CD4-positive, alpha-beta T cell treated with Interleukin-12 subunit alpha and Interleukin-12 subunit beta, for 1 hour (primary cell): ENCODE measurements at regions not wholly inside any gene's neighbourhood (a gene's known extent, or its start where the extent isn't known, plus 50 kb on each side); places are given as distances from the start of the nearest gene placed in this dataset.

Experiments used
- DNase-seq: peaks from one replicate; pipeline ENCODE4 v3.0.0-alpha.2; 2020

DNA sequence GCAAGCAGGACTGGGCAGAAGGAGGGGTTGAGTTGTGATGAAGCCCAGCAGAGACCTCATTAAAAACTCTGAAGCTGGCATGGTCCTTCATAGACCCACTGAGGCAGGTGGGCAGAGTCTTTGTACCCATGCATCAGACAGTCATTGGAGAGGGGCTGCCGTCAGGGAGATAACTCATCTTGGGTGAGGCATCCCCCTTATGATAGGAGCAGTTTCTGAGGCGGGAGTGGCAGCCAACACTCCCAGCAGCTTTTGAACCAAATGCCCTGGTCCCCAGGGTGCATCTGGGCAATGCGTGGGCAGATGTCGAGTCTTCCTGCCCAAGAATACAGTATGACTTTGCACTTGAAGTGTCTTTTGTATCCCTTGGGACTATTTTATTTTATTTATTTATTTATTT lies 68.1 kb downstream of the HTR5A start:
- DNase-seq = no peak

DNA sequence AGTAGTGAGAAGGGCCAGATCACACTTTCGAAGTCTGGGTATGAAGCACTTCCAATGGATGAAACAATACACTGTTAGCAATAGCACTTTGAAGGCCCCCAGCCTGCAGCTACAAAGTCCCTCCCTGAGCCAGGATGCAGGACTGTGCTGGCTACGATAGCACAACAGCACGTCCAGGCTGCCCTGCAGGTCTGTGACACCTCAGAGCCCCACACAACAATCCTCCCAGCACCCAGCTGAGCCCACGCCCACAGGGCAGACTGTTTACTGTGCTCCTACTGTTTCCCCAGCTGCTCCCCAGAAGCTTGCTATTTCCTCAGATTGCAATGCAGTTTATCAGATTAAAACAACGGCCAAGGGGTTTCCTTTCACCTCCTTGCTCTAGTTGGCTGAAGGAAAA lies 71.4 kb downstream of the HTR5A start:
- no peak for DNase-seq

DNA sequence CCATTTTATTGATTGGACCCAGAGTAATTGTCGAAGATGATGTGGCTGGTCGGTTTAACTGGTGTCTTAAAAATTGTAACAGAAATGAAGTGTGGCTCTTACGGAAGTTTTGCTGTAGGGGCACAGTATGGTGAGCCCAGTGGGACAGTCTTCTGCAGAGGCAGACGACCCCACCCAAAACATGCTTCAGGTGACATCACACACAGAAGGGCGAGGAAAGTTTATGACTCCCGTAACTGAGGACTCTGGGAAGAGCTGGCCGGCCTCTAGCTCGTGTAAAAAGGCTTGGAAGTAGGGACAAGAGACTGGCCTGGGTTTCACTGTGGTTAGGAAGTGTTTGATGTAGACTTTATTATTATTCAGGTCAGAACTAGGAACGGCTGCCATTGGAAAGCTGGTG lies 73.3 kb downstream of the HTR5A start:
- DNase-seq = no peak

- DNase-seq = no peak
Measured at GRCh38 chr7:155144371-155144770, 74.2 kb downstream of the HTR5A start.

GRCh38 chr7:155145477-155146255 lies 75.5 kb downstream of the HTR5A start:
- no peak for DNase-seq

DNA sequence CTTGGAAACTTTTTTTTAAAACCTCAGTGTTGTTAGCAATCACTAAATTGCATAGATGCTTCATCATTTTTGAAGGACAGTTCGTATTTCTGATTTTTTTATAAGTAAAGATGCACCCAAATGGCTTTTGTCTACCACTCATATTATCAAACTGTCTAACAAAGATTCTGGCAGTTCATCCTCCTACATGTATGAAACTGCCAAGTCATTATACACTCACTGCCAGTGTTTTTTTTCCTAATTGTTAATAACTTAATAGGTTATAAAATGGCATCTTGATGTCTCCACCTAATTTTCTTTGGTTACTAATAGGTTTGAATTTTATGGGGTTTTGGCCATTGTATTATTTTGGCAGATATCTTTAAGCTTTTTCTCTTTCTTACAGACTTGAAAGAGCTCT lies 77.0 kb downstream of the HTR5A start:
- no peak for DNase-seq

GRCh38 chr7:155147624-155148023 lies 77.5 kb downstream of the HTR5A start:
- DNase-seq = no peak

DNA sequence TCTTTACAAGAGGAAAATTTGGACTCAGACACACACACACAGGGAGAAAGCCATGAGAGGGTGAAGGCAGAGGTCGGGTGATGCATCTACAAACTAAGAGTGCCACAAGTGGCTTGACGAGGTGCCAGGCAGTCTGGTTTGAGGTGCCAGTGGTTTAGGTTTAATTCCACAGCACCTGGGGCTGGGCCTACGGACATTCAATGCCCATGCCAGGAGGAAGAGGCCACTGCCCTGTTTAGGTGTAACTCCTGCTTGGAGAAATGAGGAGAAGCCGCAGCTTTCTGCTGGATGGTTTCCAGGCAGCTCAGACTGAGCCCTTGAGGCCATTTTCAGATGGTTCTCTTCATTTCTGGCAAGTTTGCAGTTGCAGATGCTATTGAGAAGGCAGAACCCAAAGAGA lies 83.6 kb downstream of the HTR5A start:
- DNase-seq = no peak

DNA sequence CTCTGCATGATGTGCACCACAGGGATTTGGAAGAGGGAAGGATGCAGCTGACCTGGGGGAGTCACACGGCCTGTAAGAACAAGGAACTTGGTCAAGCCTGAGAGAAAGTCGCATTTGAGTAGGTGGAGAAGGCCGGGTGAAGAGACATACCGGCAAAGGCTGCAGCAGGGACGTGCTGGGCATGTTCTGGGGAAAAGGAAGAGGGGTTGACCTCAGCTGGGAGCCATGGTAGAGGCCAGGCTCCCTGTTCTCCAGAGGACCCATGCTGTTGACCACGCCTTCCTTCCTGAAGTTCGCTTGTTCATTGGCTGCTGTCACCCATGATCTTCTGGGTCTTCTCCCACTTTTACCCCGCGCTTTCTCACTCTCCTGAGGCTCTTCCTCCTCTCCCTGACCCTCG lies 84.5 kb downstream of the HTR5A start:
- DNase-seq = no peak

DNA sequence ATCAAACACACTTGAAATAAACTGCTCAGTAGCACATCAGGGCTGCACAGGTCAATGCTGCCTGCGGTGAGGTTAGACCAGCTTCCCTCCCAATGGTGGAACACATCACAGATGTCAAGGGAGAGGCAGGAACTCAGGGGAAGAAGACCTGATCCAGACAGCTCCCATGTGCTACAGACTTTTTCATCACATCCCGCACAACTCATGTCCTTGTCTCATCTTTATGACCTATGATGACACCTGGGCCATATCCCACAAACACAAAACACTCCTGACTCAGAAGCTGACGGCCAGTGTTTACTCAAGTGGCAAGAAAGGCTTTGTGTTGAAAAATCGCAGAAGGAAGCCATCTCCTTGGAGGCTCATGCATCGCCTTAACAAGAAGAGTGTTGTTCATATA lies 91.6 kb downstream of the HTR5A start:
- no peak for DNase-seq

DNA sequence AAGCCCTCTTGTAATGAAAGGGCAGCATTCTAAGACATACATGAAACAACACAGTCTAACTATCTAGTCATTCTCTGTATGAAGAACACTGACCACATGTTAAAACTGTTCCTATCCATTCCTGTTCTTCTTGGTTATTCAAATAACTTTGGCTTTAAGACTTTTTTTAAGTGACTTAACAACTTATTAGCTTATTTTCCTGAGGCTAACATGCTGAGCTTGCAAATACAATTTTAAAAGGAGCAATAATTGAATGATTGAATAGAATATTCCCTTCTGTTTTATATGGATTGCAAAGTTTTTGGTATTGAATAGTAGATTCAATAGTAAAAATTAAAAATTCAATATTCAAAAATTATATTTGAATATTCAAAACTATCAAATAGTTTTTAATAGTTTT lies 92.3 kb downstream of the HTR5A start:
- DNase-seq = no peak

- DNase-seq = no peak
Measured at GRCh38 chr7:155163696-155164095, 93.6 kb downstream of the HTR5A start.

- no peak for DNase-seq
Measured at GRCh38 chr7:155164316-155164715, 94.2 kb downstream of the HTR5A start.

DNA sequence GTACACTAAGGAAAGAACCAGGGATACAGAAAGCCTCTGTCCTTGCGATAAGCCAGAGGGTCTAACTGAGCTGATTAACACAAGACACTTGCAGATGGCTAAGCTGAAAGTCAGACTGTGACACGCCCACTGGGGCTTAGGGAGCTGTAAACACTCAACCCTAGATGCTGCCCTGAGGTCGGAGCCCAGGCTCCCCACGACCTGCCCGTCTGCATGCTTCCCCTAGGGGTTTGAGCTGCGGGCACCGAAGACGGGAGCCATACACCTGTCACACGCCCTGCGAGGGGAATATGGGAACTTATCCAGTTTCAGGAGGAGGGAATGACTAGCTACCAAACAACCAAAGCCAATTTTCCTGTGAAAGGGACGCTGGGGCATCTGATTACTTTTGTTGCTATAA lies 96.0 kb downstream of the HTR5A start:
- DNase-seq = no peak

- DNase-seq = no peak
Measured at GRCh38 chr7:155166673-155167370, 96.7 kb downstream of the HTR5A start.

DNA sequence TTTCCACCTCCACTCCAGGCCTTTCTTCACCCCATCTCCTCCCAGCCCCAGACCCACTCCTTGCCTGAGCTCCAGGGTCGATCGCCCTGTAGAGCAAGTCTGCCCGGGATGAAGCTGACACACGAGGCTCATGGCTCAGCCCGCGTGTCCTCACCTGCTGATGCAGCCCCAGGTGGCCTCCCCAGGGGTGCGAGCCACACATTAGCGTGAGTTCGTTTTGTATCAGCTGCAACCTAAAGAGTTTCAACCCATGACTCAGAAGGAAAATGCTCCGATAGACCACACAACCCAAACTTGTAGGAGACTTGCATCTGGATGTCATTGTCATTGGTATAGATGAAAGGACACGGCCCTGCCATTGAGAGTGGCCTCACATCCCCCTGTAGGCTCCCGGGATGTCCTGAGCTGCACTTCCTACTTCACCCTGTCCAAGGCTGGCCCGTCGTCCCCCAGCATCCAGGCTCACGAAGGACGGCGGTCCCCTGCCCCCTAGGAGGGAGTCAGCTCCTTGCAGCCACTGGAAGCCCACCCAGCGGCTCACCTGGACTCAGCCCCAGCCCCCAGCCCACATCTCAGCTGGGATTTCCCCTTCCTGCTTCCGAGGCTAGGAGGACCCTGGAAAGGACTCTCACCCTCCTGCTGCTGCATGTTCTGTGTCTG lies 97.7 kb downstream of the HTR5A start:
- no peak for DNase-seq

DNA sequence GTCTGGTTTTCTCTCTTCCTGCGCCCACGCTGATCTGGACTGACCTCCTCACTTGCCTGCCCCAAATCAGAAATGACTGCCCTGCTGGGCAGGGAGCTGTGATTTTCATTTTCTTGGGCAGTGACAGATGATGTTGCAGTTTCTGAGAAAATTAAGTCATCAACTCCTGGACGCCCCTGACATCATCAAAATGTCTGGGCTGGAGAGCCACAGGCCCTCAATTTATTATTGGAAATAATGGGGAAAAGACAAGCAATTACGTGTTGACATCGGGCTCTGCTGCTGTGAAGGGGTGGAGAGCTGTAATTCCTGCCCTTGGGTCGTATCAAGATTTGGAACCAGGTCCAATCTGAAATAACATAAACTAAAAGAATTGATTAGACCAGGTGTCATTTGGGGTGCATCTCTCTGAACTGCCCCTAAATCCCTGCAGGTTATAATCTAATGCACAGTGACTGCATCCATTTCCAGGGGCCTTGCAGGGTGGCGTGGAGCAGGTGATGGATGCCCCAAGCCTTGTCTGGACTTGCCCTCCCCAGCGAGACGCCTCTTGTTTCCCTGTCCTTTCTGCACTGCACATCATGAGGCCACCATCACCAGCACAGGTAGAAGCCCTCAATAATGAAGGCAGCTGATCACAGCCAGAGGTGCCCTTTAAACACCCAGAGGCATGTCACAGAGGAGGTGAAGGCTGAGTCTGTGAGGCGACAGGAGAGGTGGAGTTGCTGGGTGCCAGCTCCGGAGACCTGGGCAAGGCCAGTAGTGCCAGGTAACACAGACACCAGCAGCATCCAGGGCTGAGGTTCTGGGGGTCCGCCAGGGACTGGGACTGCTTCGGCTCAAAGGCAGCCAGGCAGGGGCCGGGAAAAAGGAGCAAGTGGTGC lies 98.7 kb downstream of the HTR5A start:
- no peak for DNase-seq

DNA sequence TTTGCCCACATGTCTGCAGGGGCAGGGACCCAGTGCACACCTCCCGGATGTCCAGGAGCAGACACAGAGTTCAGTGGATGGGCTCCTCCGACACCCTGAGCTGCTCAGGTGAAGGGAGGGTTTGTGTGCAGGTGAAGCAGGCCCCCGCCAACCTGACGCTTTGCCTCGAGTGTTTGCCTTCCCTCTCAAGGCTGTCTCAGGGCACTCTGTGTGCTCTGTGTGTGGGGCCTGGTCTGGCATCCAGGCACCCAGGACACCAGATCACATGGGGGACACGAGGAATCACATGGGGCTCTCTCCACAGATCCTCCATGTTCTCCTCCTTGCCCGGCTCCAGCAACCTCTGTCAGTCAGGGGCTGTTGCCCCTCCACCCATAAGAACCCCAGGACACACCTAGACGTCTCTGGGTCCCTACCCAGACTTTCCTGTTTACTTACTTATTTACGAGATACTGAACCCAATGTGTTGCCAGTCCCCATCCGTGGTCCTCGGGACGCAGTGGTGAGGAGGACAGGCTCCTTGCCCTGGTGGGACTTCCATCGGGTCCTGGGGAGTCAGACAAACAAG lies 99.5 kb downstream of the HTR5A start:
- no peak for DNase-seq

DNA sequence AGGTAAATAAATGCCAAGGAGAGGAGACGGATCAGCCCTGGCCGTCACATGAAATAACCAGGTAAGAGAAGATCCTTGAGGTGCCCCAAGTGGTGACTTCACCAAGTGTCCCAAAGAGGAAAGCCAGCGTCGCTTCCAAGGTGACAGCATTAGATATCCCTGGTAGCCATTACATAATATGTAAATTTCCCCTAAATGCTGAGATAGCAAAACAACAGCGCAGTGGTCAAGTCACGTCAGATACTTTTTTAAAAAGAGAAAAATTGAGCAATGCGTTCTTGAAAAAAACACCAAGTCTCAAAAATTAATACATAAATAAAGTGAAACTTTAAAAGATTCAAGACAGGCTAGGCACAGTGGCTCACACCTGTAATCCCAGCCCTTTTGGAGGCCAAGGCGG lies 100.2 kb downstream of the HTR5A start:
- no peak for DNase-seq

GRCh38 chr7:155172141-155172540 lies 102.0 kb downstream of the HTR5A start:
- DNase-seq = no peak

GRCh38 chr7:155173905-155174304 lies 103.8 kb downstream of the HTR5A start:
- no peak for DNase-seq

- no peak for DNase-seq
Measured at GRCh38 chr7:155178096-155178495, 108.0 kb downstream of the HTR5A start.

- DNase-seq = no peak
Measured at GRCh38 chr7:155181768-155182167, 111.6 kb downstream of the HTR5A start.
